HEK293T (cell line): ENCODE measurements at regions not wholly inside any gene's neighbourhood (a gene's known extent, or its start where the extent isn't known, plus 50 kb on each side); places are given as distances from the start of the nearest gene placed in this dataset.

Experiments used
- ELF4 ChIP-seq: fragments of 450-650 bp; IDR thresholded peaks from 2 replicates; pipeline ENCODE4 v1.6.1; 2017; ENCODE audit warnings: antibody characterized with exemption
- FOXA1 ChIP-seq: fragments of 450-650 bp; IDR thresholded peaks from 2 replicates; pipeline ENCODE4 v1.6.1; 2016; ENCODE audit warnings: mild to moderate bottlenecking
- FOXK2 ChIP-seq: fragments of 450-650 bp; IDR thresholded peaks from 2 replicates; pipeline ENCODE4 v1.6.1; 2016; ENCODE audit warnings: mild to moderate bottlenecking
- L3MBTL2 ChIP-seq: fragments of 450-650 bp; conservative IDR thresholded peaks from 2 replicates; pipeline ENCODE4 v1.6.1; 2016; ENCODE audit warnings: mild to moderate bottlenecking
- NFRKB ChIP-seq: fragments of 450-650 bp; IDR thresholded peaks from 2 replicates; pipeline ENCODE4 v1.6.1; 2016; ENCODE audit warnings: mild to moderate bottlenecking, moderate library complexity
- SP1 ChIP-seq: fragments of 450-650 bp; IDR thresholded peaks from 2 replicates; pipeline ENCODE4 v1.6.1; 2017
- SUZ12 ChIP-seq: fragments of 450-650 bp; IDR thresholded peaks from 2 replicates; pipeline ENCODE4 v1.6.1; 2016; ENCODE audit warnings: mild to moderate bottlenecking
- TARDBP ChIP-seq: fragments of 450-650 bp; IDR thresholded peaks from 2 replicates; pipeline ENCODE4 v1.6.1; 2016

- TF ChIP-seq L3MBTL2 (no peak), SUZ12 (no peak), ELF4 (no peak), SP1 (no peak), TARDBP (no peak), NFRKB (no peak), FOXA1 (no peak), FOXK2 (no peak)
These were observed 61.6 kb upstream of the ATP8B1 start for GRCh38 chr18:57864615-57865121.
